COR-L47 (cell line): ENCODE measurements at regions not wholly inside any gene's neighbourhood (a gene's known extent, or its start where the extent isn't known, plus 50 kb on each side); places are given as distances from the start of the nearest gene placed in this dataset.

ENCODE experiments used
- DNase-seq: peaks from one replicate; lab custom pipeline; 2025; lab: John Stamatoyannopoulos, UW

DNA sequence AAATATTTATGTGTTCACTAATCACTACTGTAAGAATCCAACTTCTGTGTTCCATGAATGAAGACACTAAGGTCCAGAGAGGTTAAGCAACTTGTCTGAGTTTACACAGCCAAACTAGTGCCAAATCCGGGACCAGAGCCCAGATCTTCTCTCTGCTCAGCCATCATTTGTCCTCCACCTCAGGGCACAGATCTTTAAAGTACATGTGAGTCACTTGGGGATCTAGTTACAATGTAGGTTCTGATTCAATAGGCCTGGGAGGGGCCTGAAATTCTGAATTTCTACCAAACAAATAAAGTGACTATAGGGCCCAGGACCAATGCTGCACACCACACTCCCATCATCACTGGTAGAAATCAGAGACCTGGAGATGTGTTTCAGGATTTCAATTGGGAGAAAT is 162.9 kb downstream of the GXYLT1 start:
- DNase-seq: no peak

DNA sequence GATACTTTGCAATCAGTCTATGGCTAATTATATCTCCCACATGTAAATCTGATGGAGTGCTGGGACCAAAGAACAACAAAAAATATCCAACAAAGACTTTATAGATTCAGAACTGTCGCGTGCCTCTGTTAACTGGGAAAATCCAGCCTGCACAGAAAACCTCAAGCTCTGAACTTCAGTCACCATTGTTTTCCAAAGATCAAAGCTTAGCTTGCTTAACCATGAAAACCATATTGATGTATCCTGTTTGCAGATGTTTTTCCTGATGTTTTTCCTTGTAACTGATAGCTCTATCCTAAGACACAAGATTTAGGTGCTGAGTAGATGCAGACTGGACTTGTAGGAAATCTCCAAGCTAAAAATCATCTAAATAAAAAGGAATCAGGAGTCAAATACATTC is 163.7 kb downstream of the GXYLT1 start:
- no peak for DNase-seq

DNA sequence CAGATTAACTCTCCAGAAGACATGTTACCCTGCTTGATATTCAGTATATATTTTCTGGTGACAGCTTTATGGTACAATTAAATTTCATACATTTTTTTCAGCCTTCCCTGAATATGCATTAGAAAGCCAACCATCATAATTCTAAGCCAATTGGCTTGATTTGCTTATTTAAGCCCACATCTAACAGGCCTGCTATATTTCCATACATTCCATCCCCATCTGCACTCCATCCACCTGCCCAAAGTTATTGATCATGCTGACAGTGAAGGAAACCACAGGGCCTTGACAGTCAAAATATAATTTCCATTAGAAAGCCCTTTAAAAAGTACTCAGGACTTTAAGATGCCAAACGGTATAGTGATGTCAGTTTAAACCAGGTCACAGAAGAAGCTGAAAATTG is 164.3 kb downstream of the GXYLT1 start:
- no peak for DNase-seq

DNA sequence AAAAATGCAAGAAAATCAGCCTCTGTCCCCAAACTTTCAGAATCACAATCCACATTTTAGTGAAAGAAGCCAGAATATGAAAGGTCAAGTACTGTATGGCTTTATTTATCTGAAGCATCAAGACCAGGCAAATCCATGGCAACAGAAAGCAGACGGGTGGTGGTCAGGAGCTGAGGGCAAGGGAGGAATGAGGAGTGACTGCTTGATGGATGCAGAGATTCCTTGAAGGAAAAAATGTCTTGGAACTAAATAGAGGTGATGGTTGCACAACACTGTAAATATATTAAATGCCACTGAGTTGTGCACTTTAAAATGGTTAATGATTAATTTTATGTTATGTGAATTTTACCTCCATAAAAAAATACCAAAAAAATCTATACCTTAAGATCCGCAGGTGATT is 165.1 kb downstream of the GXYLT1 start:
- DNase-seq: no peak

DNA sequence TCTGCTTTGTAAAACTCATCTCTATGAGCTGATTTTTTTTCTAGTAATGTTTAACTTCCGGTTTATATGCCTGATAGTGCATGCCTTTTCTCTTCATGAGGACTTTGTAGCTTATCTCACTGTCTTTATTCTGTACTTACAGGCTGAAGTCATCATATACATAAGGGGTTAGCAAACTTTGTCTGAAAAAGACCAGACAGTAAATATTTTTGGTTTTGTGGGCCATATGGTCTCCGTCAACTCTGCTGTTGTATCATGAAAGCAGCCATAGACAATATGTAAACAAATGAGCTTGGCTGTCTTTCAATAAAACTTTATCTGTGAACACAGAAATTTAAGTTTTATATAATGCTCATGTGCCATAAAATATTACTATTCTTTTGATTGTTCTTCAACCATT is 172.1 kb downstream of the GXYLT1 start:
- DNase-seq: no peak

DNA sequence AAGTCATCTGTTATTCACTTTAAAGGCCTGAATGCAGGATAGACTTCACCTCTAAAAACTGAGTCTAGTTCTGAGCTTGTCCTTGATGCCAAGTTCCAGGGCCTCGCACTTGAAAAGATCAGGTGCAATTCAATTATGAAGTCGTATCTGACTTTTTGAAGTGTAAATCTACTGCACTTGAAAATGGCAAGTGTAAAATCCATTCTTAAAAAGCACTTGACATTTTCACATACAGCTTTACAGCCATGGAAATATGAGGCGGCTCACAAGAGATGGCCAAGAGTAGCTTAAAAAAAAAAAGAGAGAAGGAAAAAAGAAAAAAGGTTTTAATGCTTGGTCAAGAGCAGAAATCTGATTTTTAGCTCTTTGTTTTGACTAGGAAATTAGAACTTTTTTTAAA is 172.5 kb downstream of the GXYLT1 start:
- no peak for DNase-seq

DNA sequence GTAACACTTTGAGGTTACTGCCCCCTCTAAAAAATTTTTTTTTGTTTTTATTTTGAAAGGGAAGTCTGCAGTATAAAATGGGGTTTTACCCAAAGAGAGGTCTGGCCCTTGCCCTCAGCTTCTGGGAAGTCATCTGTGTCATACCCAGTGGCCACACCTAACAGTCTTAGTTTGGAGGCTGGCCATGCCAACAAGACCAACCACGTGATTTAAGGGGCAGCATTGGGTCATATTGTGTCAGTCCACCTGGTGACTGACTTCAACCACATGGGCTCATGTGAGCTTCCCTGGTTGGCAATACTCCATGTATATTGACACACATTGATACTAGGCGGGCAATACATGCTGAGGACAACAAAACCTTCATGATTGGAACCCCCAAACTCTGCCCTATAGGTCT is 173.9 kb downstream of the GXYLT1 start:
- no peak for DNase-seq

DNA sequence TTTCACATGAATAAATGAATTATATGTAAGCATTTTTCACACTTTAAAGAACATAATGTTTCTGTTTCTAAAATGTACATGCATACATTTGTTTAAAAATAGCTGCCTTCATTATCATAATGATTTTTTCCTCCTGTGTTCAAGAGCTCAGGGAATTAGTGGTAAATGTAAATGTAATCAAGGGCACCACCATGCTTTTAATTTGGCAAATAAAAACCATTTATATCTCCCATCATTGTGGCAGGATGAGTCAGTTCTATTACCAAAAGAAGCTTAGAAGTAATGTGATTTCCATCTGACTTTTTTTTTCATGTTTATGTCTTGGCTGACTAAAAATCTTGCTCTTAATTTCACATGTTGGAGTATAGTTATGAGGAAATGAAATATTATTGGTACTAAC is 176.1 kb downstream of the GXYLT1 start:
- no peak for DNase-seq

DNA sequence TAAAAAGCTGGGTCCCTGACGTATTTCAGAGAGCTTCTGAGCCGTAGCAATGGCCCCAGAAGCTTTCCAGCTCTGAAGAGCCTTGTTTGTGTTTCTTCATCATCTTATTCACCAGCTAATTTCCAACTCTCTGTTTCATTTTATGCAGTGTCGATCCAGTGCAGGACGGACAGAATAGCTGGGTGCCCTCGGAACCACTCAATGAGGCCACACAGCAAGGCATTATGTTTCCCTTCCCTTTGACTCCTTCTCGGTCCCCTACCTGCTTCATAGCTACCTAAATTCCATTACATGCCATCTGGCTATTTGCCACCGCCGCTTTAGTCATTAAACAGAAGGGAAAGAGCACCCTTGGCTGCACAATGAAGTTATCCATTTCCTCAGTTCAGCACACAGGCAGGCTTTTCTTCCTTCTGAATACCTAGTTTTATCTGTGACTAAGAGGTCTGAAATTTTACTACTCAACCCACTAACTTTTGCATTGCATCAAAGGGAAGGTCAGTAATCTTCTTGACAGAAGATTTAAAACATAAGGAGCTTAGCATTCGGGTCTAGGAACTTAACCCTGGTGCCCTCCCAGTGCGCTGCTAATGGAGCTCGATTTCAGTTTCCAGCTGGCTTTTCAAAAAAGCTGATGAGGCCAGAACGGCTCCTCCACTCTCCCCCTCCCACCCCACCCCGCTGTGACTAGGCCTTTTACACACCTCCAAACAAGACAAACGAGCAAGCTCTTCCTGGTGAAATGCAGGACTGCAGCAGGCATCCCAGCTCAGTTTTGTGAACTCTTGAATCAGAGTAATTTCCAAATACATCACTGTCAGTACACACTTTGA is 176.8 kb downstream of the GXYLT1 start:
- DNase-seq: no peak

DNA sequence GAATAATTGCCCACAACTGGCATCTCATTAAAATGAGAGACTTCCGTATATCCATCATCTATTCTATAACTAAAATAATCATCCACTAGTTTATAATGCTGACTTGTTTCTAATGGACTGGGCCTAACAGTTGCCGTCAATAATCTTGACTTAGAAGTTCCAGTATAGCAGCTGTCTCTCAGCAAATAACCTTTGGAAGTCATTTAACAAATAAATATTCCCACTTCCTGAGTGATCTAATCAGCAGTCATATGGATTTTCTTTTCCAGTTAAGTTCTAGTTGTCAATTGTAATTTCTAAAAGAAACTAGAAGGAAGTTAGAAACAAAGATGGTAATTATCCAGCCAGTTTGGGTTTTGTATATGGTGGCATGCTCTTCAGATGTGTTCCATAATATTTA is 177.8 kb downstream of the GXYLT1 start:
- DNase-seq: no peak

DNA sequence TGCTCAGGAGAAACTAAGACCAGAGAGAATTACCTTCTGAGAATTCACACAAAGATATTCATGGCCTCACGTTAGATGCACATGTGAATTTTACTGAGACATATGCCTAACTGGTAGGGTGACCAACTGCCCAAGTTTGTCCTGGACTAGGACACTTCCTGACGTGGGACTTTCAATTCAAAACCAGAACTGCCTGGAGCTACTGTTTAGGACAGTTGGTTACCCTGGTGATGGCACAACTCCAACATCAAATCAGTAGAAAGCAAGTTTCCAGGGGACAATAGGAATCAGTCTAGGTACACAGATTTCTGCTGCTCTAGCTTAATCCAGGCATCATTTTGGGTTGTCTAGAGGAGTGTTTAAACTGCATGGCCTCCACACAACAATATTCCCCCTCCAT is 178.7 kb downstream of the GXYLT1 start:
- no peak for DNase-seq

DNA sequence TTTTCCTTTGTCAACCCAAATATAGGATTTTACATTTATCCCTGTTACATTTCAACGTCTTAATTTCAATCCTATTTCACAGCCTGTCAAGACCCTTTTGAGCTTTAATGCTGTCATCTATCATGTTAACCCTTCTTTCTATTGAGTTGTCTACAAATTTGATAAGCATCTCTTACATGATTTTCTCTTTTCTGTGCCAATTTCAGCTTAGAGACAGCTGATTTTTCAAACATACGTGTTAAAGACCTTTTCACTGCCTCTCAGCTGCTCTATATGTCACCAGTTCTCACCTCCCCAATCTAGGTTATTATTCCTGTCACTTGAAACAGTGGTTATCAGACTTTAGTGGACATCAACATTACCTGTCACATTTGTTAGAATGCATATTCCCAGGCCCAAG is 181.3 kb downstream of the GXYLT1 start:
- DNase-seq: no peak

DNA sequence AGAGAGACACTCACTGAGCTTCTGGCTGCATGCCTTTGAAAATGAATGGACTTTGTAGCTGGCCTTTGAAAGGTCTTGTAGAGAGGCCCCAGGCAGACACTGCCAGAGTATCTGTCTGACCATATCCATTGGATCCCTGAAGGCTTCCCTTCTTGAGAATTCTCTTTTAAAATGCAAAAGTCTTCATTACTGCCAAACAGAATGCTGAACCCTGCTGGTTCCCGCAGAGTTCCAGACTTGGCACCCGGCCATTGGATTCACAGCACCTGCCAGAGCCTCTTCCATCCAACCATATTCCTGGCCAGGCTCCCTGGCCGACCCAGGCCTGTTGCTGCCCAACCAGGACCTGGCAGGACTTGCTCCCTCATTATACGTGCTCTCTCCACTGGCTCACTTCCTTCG is 182.5 kb downstream of the GXYLT1 start:
- peak; percentile 87 for DNase-seq

DNA sequence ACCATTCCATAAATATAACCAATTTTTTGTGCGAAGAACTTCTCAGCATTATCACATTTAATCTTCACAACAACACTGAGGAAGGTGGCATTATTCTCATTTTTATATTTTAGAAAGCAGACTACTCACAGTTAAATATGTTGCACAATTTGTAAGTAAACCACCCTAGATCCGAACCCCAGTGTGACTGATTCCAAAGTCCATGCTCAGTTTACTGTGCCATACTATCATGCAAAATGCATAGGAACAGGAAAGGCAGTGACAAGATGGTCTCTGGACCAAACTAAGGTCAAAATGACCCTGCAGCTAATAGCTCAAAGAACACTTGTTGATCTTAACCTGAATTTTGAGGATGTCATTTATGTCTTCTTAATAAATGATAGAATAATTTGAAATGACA is 185.4 kb downstream of the GXYLT1 start:
- no peak for DNase-seq

DNA sequence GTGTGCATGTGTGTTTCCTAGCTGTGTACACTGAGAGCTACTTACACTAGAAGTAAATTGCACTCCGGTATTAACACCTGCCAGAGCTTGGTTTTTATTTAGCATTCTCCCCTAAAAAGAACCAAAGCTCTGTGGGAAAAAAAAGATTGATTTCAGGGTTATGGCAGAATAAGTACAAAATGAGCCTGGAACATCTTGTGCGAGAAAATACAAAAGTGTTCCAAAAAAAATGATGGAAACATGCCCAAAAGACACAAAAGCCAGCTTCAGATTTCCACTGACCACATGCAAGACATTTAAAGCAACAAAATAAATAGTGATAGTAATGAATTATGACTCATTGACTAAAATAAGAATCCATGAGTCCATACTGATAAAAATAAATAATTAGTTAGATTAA is 188.3 kb downstream of the GXYLT1 start:
- no peak for DNase-seq

DNA sequence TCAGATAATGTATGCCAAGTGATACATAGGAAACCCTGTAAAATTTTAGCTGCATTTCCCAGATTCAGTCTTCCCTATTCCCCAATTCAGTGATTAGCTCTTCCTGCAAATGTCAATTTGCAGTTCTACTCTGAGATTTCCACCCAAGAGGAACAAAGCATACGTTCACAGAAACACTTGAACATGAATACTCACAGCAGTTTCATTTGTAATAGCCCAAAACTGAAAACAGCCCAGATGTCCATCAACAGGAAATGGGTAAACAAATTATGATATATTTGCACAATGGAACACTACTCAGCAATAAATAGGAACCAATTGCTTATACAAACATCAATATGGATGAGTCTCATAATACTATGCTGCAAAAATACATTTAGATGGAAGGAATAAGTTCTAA is 194.2 kb downstream of the GXYLT1 start:
- DNase-seq: no peak

DNA sequence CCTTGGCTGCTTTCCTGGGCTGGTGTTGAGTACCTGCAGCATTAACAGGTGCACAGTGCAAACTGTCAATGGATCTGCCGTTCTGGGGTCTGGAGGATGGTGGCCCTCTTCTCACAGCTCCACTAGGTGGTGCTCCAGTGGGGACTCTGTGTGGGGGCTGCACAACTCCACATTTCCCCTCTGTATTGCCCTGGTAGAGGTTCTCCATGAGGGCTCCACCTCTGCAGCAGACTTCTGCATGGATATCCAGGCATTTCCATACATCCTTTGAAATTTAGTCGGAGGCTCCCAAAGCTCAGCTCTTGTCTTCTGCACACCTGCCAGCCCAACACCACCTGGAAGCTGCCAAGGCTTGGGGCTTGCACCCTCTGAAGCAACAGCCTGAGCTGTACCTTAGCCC is 198.6 kb downstream of the GXYLT1 start:
- DNase-seq: no peak

DNA sequence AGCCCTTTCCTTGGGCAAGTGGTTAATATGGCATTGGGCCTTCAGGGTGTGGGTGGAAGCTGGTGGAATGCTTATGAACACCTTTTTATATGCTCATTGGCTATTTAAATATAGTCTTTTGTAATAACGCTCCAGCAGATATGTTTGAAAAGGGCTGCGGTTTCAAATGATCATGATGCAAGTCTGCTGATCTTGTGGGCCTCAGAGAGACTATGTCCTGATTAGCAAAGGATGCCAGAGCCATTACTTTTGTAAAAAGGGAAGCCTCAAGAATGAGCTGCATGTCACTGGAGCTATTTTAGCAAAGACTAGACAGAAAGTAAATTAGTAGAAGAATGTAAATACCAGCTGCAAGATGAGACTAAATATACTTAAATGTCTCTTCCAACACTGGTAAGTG is 200.5 kb downstream of the GXYLT1 start:
- no peak for DNase-seq

DNA sequence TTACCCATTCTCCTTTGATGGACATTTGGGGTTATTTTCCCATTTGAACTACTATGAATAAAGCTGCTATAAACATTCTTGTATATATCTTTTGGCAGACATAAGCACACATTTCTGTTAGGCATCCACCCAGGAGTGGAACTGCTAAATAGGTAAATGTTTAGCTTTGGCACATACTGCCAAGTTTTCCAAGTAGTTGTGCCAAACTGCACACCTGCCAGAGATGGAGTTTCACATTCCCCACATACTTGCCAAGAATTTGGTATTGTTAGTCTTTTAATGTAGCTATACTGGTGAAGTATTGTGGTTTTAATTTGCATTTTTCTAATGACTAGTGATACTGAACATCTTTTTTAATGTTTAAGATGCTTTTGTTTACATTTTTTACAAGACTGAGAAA is 201.0 kb downstream of the GXYLT1 start:
- DNase-seq: no peak

DNA sequence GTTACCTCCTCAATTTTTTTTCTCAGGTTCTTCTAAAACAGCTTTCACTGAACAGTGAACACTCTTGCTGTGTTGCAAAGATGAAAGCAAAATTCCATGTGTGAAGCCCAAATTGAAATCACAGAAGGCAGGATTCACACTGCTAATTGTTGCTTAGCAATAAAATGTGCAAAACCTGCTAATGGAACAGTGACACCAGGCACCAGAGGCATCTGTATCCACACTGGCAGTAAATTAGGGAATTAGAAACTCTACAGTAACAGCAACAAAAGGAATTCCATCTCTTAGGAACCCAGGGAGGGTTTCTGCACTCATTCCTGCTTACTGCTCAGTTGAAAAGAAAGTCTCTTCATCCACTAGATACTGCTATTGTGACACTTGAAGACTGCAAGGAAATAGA is 202.3 kb downstream of the GXYLT1 start:
- no peak for DNase-seq

DNA sequence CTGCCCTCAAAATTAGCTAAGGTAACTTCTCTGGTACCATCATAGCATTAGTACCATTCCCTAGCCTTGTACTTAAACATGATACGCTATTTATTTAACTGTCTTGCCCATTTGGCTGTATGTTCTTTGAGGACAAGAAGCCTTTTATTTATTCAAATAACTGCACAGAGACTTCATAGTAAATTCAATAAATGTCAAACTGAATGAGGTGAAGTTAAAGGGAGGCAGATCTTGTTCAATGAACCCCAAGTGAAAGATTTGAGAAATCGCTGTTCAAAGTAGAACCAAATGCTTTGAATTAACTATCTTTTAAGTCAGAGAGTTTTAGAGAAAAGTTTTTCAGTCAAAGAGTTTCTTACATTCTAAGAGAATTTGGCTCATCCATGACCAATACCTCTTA is 203.6 kb downstream of the GXYLT1 start:
- DNase-seq: no peak

DNA sequence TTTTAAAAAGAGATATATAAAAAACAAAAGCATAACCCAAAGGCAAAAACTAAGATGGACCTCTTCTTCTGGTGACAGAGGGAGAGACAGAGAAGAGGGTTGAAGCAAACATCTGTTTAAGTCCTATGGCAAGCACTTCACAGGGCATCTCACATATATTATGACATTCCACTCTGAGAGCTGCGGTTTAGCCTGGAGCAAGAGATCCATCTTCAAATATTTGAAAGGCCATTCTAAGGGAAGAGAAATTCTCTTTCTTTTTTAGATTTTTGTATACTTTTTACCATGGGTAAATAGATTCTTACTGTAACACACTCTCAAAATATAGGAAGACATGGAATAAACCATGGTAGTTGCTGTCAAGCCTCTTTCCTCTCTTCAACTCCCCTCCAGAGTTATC is 204.1 kb downstream of the GXYLT1 start:
- no peak for DNase-seq

DNA sequence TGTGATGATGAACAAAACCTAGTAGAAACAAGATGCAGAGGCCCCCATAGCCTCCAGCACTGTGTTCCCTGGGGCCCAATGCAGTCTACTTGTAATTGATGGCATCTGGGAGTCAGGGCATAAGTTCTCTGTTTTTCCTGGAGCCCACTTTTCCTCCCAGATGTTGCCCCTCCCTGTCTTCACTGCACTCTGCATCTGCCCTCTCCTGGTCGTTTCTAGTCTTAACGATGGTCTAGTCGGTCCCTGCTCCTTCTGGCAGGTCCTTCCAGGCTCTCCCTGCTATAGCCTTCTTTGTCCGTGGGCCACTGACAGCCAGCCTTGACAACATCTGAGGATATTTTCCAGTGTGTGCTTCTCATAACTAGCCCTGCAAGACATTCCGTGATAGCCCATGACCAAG is 208.3 kb downstream of the GXYLT1 start:
- DNase-seq: no peak

DNA sequence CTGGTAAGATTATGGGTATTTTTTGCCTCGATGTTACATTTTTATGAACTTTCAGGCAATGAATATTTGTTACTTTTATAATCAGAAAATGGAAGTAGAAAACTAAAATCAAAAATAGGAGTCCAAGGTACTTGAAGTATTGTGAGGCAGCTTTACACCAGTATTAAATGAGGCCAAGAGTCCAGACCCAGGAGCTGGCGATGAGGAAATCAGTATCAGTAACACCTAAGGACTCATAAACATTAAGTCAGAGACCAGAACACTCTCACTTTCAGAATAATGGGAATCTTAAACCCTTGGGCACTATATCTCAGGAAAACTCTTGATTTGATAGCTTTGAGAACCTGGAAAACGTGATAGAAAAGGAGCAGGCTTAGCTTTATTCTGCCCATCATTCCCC is 208.8 kb downstream of the GXYLT1 start:
- DNase-seq: no peak
